Neural cell (in vitro differentiated cells): ENCODE measurements at regions not wholly inside any gene's neighbourhood (a gene's known extent, or its start where the extent isn't known, plus 50 kb on each side); places are given as distances from the start of the nearest gene placed in this dataset.

Experiments
- H2AFZ ChIP-seq: fragments of 200-600, 300-800 bp; sonication (generic), shearing (Covaris generic); 2 replicates; pipeline ENCODE4 v1.6.0; 2014; ENCODE audit warnings: low read depth, mild to moderate bottlenecking, antibody characterized with exemption, low read length, moderate library complexity
- H3F3A ChIP-seq: fragments of 200-600 bp; shearing (Covaris generic); 2 replicates; pipeline ENCODE4 v1.6.1; 2016; ENCODE audit warnings: mild to moderate bottlenecking, moderate library complexity, mixed read lengths, antibody characterized with exemption, low read length; ENCODE audit not compliant: insufficient read depth, poor library complexity, severe bottlenecking
- H3K27ac ChIP-seq: fragments of 200-600, 300-800 bp; sonication (generic), shearing (Covaris generic); 2 replicates; pipeline ENCODE4 v1.5.1; 2014; ENCODE audit warnings: mild to moderate bottlenecking, low read length, moderate library complexity
- H3K27me3 ChIP-seq: fragments of 300-800, 200-600 bp; sonication (generic), shearing (Covaris generic); 2 replicates; pipeline ENCODE4 v1.6.0; 2014; ENCODE audit warnings: mild to moderate bottlenecking, low read depth, low read length, moderate library complexity; ENCODE audit not compliant: insufficient read depth
- H3K36me3 ChIP-seq: fragments of 300-800, 200-600 bp; sonication (generic), shearing (Covaris generic); 2 replicates; pipeline ENCODE4 v1.5.1; 2014; ENCODE audit warnings: mild to moderate bottlenecking, antibody characterized with exemption, low read length, moderate library complexity; ENCODE audit not compliant: insufficient read depth
- H3K4me2 ChIP-seq: fragments of 300-800, 200-600 bp; sonication (generic), shearing (Covaris generic); 2 replicates; pipeline ENCODE4 v1.6.0; 2014; ENCODE audit warnings: mild to moderate bottlenecking, low read length
- H3K4me3 ChIP-seq: fragments of 300-800, 200-600 bp; sonication (generic), shearing (Covaris generic); 2 replicates; pipeline ENCODE4 v1.5.1; 2014; ENCODE audit warnings: mild to moderate bottlenecking, low read length, moderate library complexity
- H3K79me2 ChIP-seq: fragments of 200-600 bp; shearing (Covaris generic); replicated peaks from 2 replicates; pipeline ENCODE4 v1.6.0; 2014; ENCODE audit warnings: mild to moderate bottlenecking, low read length, moderate library complexity; ENCODE audit not compliant: insufficient read depth
- H3K9ac ChIP-seq: fragments of 300-800, 200-600 bp; sonication (generic), shearing (Covaris generic); 2 replicates; pipeline ENCODE4 v1.6.1; 2016; ENCODE audit warnings: mild to moderate bottlenecking, low read length, mixed read lengths
- H3K9me2 ChIP-seq: fragments of 200-600 bp; shearing (Covaris generic); 2 replicates; pipeline ENCODE4 v1.6.1; 2016; ENCODE audit warnings: mild to moderate bottlenecking, low read length, mixed read lengths; ENCODE audit not compliant: insufficient read depth
- H3K9me3 ChIP-seq: fragments of 200-600, 300-800 bp; sonication (generic), shearing (Covaris generic); 2 replicates; pipeline ENCODE4 v1.6.1; 2016; ENCODE audit warnings: mild to moderate bottlenecking, mixed run types, low read length, moderate library complexity, mixed read lengths
- H4K20me1 ChIP-seq: fragments of 200-600 bp; shearing (Covaris generic); 2 replicates; pipeline ENCODE4 v1.6.1; 2016; ENCODE audit warnings: mild to moderate bottlenecking, mixed run types; ENCODE audit not compliant: insufficient read depth
- CTCF ChIP-seq: fragments of 450-650 bp; IDR thresholded peaks from 2 replicates; pipeline ENCODE4 v1.5.1; 2014; ENCODE audit warnings: antibody characterized with exemption, mild to moderate bottlenecking, moderate library complexity; ENCODE audit not compliant: poor library complexity, severe bottlenecking
- EP300 ChIP-seq: fragments of 450-650 bp; conservative IDR thresholded peaks from 2 replicates; pipeline ENCODE4 v1.6.1; 2014; ENCODE audit warnings: antibody characterized with exemption, mild to moderate bottlenecking, moderate library complexity; ENCODE audit not compliant: poor library complexity, severe bottlenecking
- EZH2 ChIP-seq: fragments of 200-600, 300-800 bp; shearing (Covaris generic), sonication (generic); IDR thresholded peaks from 2 replicates; pipeline ENCODE4 v1.6.1; 2014; ENCODE audit warnings: antibody characterized with exemption, low read length, borderline replicate concordance, mild to moderate bottlenecking; ENCODE audit not compliant: insufficient read depth, poor library complexity, severe bottlenecking
- MXI1 ChIP-seq: fragments of 450-650 bp; conservative IDR thresholded peaks from 2 replicates; pipeline ENCODE4 v1.6.1; 2014; ENCODE audit warnings: antibody characterized with exemption, mild to moderate bottlenecking; ENCODE audit not compliant: poor library complexity, severe bottlenecking
- POLR2AphosphoS5 ChIP-seq: IDR thresholded peaks from 2 replicates; pipeline ENCODE4 v1.6.1; 2012
- RAD21 ChIP-seq: fragments of 450-650 bp; conservative IDR thresholded peaks from 2 replicates; pipeline ENCODE4 v1.6.1; 2014; ENCODE audit warnings: antibody characterized with exemption, mild to moderate bottlenecking, moderate library complexity
- SMC3 ChIP-seq: fragments of 450-650 bp; conservative IDR thresholded peaks from 2 replicates; pipeline ENCODE4 v1.6.1; 2014; ENCODE audit warnings: antibody characterized with exemption, mild to moderate bottlenecking, moderate library complexity; ENCODE audit not compliant: poor library complexity
- TAF1 ChIP-seq: IDR thresholded peaks from 2 replicates; pipeline ENCODE4 v1.6.1; 2012; ENCODE audit warnings: low read depth
- TF ChIP-seq, protein P1 (sequence below): IDR thresholded peaks from 2 replicates; pipeline ENCODE4 v1.6.1; 2012; ENCODE audit warnings: borderline replicate concordance

DNA sequence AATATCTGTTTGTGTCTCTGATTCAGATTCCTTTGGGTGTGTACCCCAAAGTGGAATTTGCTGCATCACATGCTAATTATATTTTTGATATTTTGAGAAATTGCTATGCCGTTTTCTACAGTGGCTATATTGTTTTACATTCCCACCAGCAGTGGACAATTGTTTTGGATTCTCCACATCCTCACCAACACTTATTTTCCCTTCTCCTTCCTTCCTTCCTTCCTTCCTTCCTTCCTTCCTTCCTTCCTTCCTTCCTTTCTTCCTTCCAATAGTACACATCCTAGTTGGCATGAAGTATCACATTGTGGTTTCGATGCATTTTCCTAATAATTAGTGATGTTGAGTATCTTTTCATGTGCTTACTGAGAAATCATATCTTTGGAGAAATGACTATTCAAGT lies 535.5 kb downstream of the SH2D4B start:
- Histone ChIP-seq H3K9me2 (no peaks in the 10 kb centered on the region), H4K20me1 (no peaks in the 10 kb centered on the region)

GRCh38 chr10:81081887-81082620 lies 544.4 kb downstream of the SH2D4B start:
- no peak overlapping the region for H3K27ac ChIP-seq
- no peaks in the 10 kb centered on the region for H3K9me2 ChIP-seq
- no peaks in the 10 kb centered on the region for H4K20me1 ChIP-seq
- no peaks in the 10 kb centered on the region for H3K9me3 ChIP-seq
- TF ChIP-seq SMC3 (peak; percentile 28), CTCF (peak; percentile 34), EZH2 (no peak), RAD21 (peak; percentile 46)
- TF ChIP-seq, protein P1, sequence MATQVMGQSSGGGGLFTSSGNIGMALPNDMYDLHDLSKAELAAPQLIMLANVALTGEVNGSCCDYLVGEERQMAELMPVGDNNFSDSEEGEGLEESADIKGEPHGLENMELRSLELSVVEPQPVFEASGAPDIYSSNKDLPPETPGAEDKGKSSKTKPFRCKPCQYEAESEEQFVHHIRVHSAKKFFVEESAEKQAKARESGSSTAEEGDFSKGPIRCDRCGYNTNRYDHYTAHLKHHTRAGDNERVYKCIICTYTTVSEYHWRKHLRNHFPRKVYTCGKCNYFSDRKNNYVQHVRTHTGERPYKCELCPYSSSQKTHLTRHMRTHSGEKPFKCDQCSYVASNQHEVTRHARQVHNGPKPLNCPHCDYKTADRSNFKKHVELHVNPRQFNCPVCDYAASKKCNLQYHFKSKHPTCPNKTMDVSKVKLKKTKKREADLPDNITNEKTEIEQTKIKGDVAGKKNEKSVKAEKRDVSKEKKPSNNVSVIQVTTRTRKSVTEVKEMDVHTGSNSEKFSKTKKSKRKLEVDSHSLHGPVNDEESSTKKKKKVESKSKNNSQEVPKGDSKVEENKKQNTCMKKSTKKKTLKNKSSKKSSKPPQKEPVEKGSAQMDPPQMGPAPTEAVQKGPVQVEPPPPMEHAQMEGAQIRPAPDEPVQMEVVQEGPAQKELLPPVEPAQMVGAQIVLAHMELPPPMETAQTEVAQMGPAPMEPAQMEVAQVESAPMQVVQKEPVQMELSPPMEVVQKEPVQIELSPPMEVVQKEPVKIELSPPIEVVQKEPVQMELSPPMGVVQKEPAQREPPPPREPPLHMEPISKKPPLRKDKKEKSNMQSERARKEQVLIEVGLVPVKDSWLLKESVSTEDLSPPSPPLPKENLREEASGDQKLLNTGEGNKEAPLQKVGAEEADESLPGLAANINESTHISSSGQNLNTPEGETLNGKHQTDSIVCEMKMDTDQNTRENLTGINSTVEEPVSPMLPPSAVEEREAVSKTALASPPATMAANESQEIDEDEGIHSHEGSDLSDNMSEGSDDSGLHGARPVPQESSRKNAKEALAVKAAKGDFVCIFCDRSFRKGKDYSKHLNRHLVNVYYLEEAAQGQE = no peak
- no peak overlapping the region for H3K4me3 ChIP-seq
- H3K36me3 ChIP-seq = no peaks in the 10 kb centered on the region
- H3K79me2 ChIP-seq = no peaks in the 10 kb centered on the region
- no peak overlapping the region for H3K9ac ChIP-seq
- no peak overlapping the region for H2AFZ ChIP-seq
- no peaks in the 10 kb centered on the region for H3F3A ChIP-seq
- H3K4me2 ChIP-seq = no peak overlapping the region
- no peaks in the 10 kb centered on the region for H3K27me3 ChIP-seq

More for the DNA sequence above, 535.5 kb downstream of the SH2D4B start:
- H3K27ac ChIP-seq = no peak overlapping the region
- H3K36me3 ChIP-seq = no peaks in the 10 kb centered on the region
- H3K4me3 ChIP-seq = no peak overlapping the region
- no peak for TF ChIP-seq TAF1
- no peak for TF ChIP-seq SMC3
- no peak for TF ChIP-seq RAD21
- TF ChIP-seq MXI1 = no peak
- TF ChIP-seq, protein P1 = no peak
- no peak for TF ChIP-seq EP300
- TF ChIP-seq POLR2AphosphoS5 = no peak
- TF ChIP-seq EZH2 = no peak
- no peak for TF ChIP-seq CTCF
- H3K9ac ChIP-seq = no peak overlapping the region
- H3K27me3 ChIP-seq = no peaks in the 10 kb centered on the region
- no peak overlapping the region for H2AFZ ChIP-seq
- H3K4me2 ChIP-seq = no peak overlapping the region
- H3K9me3 ChIP-seq = no peaks in the 10 kb centered on the region
- no peaks in the 10 kb centered on the region for H3F3A ChIP-seq
- H3K79me2 ChIP-seq = no peaks in the 10 kb centered on the region
